Activated naive CD8-positive, alpha-beta T cell treated with anti-CD3 and anti-CD28 coated beads, Interleukin-2, amount 50 U/mL, for 16 hours (primary cell): ENCODE measurements at regions not wholly inside any gene's neighbourhood (a gene's known extent, or its start where the extent isn't known, plus 50 kb on each side); places are given as distances from the start of the nearest gene placed in this dataset.
A peak's percentile ranks its signal among the peaks of the same experiment; 100 is the strongest.

ENCODE experiments used
- DNase-seq: peaks from one replicate; pipeline ENCODE4 v3.0.0-alpha.2; 2020; ENCODE audit warnings: low read depth, low spot score

- DNase-seq: no peak
These were observed 50.1 kb upstream of the ASAP2 start for GRCh38 chr2:9156483-9156882.

- no peak for DNase-seq
These were observed 52.6 kb upstream of the ASAP2 start for GRCh38 chr2:9154061-9154460.

- no peak for DNase-seq
These were observed 53.0 kb upstream of the ASAP2 start for GRCh38 chr2:9153643-9153980.

GRCh38 chr2:9152975-9153642 lies 53.5 kb upstream of the ASAP2 start:
- DNase-seq: no peak

GRCh38 chr2:9150906-9151305 lies 55.7 kb upstream of the ASAP2 start:
- no peak for DNase-seq

GRCh38 chr2:9150568-9150900 lies 56.1 kb upstream of the ASAP2 start:
- DNase-seq: no peak

- DNase-seq: no peak
These were observed 56.7 kb upstream of the ASAP2 start for GRCh38 chr2:9149726-9150567.

- DNase-seq: no peak
These were observed 57.3 kb upstream of the ASAP2 start for GRCh38 chr2:9149388-9149660.

- DNase-seq: no peak
These were observed 60.0 kb upstream of the ASAP2 start for GRCh38 chr2:9146646-9147045.

GRCh38 chr2:9145752-9146430 lies 60.7 kb upstream of the ASAP2 start:
- no peak for DNase-seq

GRCh38 chr2:9145109-9145751 lies 61.4 kb upstream of the ASAP2 start:
- no peak for DNase-seq

- no peak for DNase-seq
These were observed 62.0 kb upstream of the ASAP2 start for GRCh38 chr2:9144617-9145016.

- DNase-seq: no peak
These were observed 62.6 kb upstream of the ASAP2 start for GRCh38 chr2:9144046-9144445.

- no peak for DNase-seq
These were observed 63.3 kb upstream of the ASAP2 start for GRCh38 chr2:9143264-9143815.

- DNase-seq: peak; percentile 70
These were observed 63.9 kb upstream of the ASAP2 start for GRCh38 chr2:9142551-9143263.

GRCh38 chr2:9141706-9142460 lies 64.7 kb upstream of the ASAP2 start:
- no peak for DNase-seq

GRCh38 chr2:9141091-9141667 lies 65.4 kb upstream of the ASAP2 start:
- DNase-seq: no peak

- DNase-seq: no peak
These were observed 66.0 kb upstream of the ASAP2 start for GRCh38 chr2:9140645-9141044.

GRCh38 chr2:9139491-9140443 lies 66.8 kb upstream of the ASAP2 start:
- DNase-seq: peak; percentile 25
